Mesenchymal stem cell (in vitro differentiated cells and primary cell): ENCODE measurements at regions not wholly inside any gene's neighbourhood (a gene's known extent, or its start where the extent isn't known, plus 50 kb on each side); places are given as distances from the start of the nearest gene placed in this dataset.

Experiments
- DNase-seq: peaks from one replicate; pipeline ENCODE4 v3.0.0-alpha.2; 2013
- H2AFZ ChIP-seq: one replicate; pipeline ENCODE4 v1.6.1; 2013; ENCODE audit warnings: low read depth, mild to moderate bottlenecking, control low read depth, inconsistent platforms, low read length, moderate library complexity
- H2AK5ac ChIP-seq: 2 replicates; pipeline ENCODE4 v1.6.1; 2013; ENCODE audit warnings: low read length, moderate library complexity, mild to moderate bottlenecking, inconsistent platforms; ENCODE audit not compliant: severe bottlenecking
- H2BK120ac ChIP-seq: one replicate; pipeline ENCODE4 v1.6.1; 2013; ENCODE audit warnings: low read depth, mild to moderate bottlenecking, inconsistent platforms, low read length, moderate library complexity
- H2BK12ac ChIP-seq, 2 experiments: one replicate each; pipeline ENCODE4 v1.6.1; 2013; ENCODE audit warnings: inconsistent platforms in 2 of 2, low read length in 2 of 2, mild to moderate bottlenecking in 2 of 2, moderate library complexity in 2 of 2, control low read depth in 1 of 2
- H2BK15ac ChIP-seq: one replicate; pipeline ENCODE4 v1.6.1; 2013; ENCODE audit warnings: mild to moderate bottlenecking, low read depth, inconsistent platforms; ENCODE audit not compliant: poor library complexity, severe bottlenecking
- H2BK5ac ChIP-seq: 2 replicates; pipeline ENCODE4 v1.6.1; 2013; ENCODE audit warnings: low read depth, mild to moderate bottlenecking, low read length, control low read depth, inconsistent platforms; ENCODE audit not compliant: poor library complexity, severe bottlenecking
- H3K14ac ChIP-seq, 2 experiments: one replicate each; pipeline ENCODE4 v1.6.1; 2013; ENCODE audit warnings: inconsistent platforms in 2 of 2, low read length in 2 of 2, control low read depth in 1 of 2, mild to moderate bottlenecking in 1 of 2, moderate library complexity in 1 of 2
- H3K18ac ChIP-seq, 2 experiments: one replicate each; pipeline ENCODE4 v1.6.1; 2013; ENCODE audit warnings: inconsistent platforms in 2 of 2, low read length in 2 of 2, control low read depth in 1 of 2, low read depth in 1 of 2, mild to moderate bottlenecking in 1 of 2
- H3K23ac ChIP-seq, 2 experiments: one replicate each; pipeline ENCODE4 v1.6.1; 2013; ENCODE audit warnings: inconsistent platforms in 2 of 2, low read length in 2 of 2, mild to moderate bottlenecking in 2 of 2, moderate library complexity in 2 of 2, control low read depth in 1 of 2
- H3K27ac ChIP-seq: 2 replicates; pipeline ENCODE4 v1.5.1; 2013; ENCODE audit warnings: mild to moderate bottlenecking, moderate library complexity, low read length, control low read depth, inconsistent platforms; ENCODE audit not compliant: poor library complexity, severe bottlenecking
- H3K27me3 ChIP-seq, 2 experiments: 2 replicates each; pipeline versions ENCODE4 v1.6.1 to v1.7.0; 2013; ENCODE audit warnings: low read length in 2 of 2, mild to moderate bottlenecking in 2 of 2, moderate library complexity in 2 of 2, control low read depth in 1 of 2, inconsistent platforms in 1 of 2; ENCODE audit not compliant: control insufficient read depth in 1 of 2, insufficient read depth in 1 of 2
- H3K36me3 ChIP-seq, 2 experiments: 2 replicates each; pipeline versions ENCODE4 v1.6.1 to v1.7.0; 2013; ENCODE audit warnings: low read length in 2 of 2, control low read depth in 1 of 2, inconsistent platforms in 1 of 2, low read depth in 1 of 2, mild to moderate bottlenecking in 1 of 2; ENCODE audit not compliant: insufficient read depth in 2 of 2, control insufficient read depth in 1 of 2
- H3K4ac ChIP-seq, 2 experiments: one replicate each; pipeline ENCODE4 v1.6.1; 2013; ENCODE audit warnings: inconsistent platforms in 2 of 2, low read length in 2 of 2, mild to moderate bottlenecking in 2 of 2, moderate library complexity in 2 of 2, control low read depth in 1 of 2, low read depth in 1 of 2
- H3K4me1 ChIP-seq: 2 replicates; pipeline ENCODE4 v1.6.1; 2013; ENCODE audit warnings: low read depth, low read length, control low read depth; ENCODE audit not compliant: control insufficient read depth, insufficient read depth
- H3K4me2 ChIP-seq: 2 replicates; pipeline ENCODE4 v1.6.1; 2013; ENCODE audit warnings: low read length, mild to moderate bottlenecking, inconsistent platforms; ENCODE audit not compliant: poor library complexity, severe bottlenecking
- H3K4me3 ChIP-seq, 2 experiments: 2 replicates each; pipeline versions ENCODE4 v1.5.1 to v1.7.0; 2013; ENCODE audit warnings: low read length in 2 of 2, mild to moderate bottlenecking in 2 of 2, control low read depth in 1 of 2, low read depth in 1 of 2; ENCODE audit not compliant: insufficient read depth in 1 of 2
- H3K79me1 ChIP-seq: replicated peaks from 2 replicates; pipeline ENCODE4 v1.6.1; 2013; ENCODE audit warnings: mild to moderate bottlenecking, control low read depth, low read length, inconsistent platforms; ENCODE audit not compliant: poor library complexity, severe bottlenecking
- H3K9ac ChIP-seq: 2 replicates; pipeline ENCODE4 v1.7.0; 2013; ENCODE audit warnings: mild to moderate bottlenecking, low read length, moderate library complexity
- H3K9me3 ChIP-seq: 2 replicates; pipeline ENCODE4 v1.7.0; 2013; ENCODE audit warnings: mild to moderate bottlenecking, low read length; ENCODE audit not compliant: control insufficient read depth
- H4K8ac ChIP-seq: one replicate; pipeline ENCODE4 v1.6.1; 2013; ENCODE audit warnings: inconsistent platforms, mild to moderate bottlenecking, low read length, moderate library complexity
- H4K91ac ChIP-seq: one replicate; pipeline ENCODE4 v1.6.1; 2013; ENCODE audit warnings: mild to moderate bottlenecking, low read length, inconsistent platforms
- WGBS: methylation state at CpG from one replicate; pipeline ENCODE4 v1.1.7; 2013; ENCODE audit warnings: mixed read lengths; 5-methylcytosine and 5-hydroxymethylcytosine counted together

GRCh38 chr5:4817767-4818166 lies 322.4 kb upstream of the ADAMTS16 start:
- H3K9ac ChIP-seq: no peak overlapping the region
- H2AFZ ChIP-seq: no peak overlapping the region
- H3K9me3 ChIP-seq: peaks cover 19% of the 10 kb centered on the region
- H3K36me3 ChIP-seq: no peaks in the 10 kb centered on the region
- no peaks in the 10 kb centered on the region for H3K27me3 ChIP-seq
- no peak overlapping the region for H2BK15ac ChIP-seq
- H3K23ac ChIP-seq: no peak overlapping the region
- no peak overlapping the region for H2AK5ac ChIP-seq
- H4K8ac ChIP-seq: no peak overlapping the region
- no peak overlapping the region for H3K18ac ChIP-seq
- H2BK12ac ChIP-seq: no peak overlapping the region
- H3K4me1 ChIP-seq: no peaks in the 10 kb centered on the region
- no peak overlapping the region for H3K14ac ChIP-seq
- no peak overlapping the region for H3K4me3 ChIP-seq
- H2BK5ac ChIP-seq: no peak overlapping the region
- H2BK120ac ChIP-seq: no peak overlapping the region
- no peak overlapping the region for H3K27ac ChIP-seq
- no peaks in the 10 kb centered on the region for H3K79me1 ChIP-seq
- H4K91ac ChIP-seq: no peak overlapping the region
- DNase-seq: no peak
- WGBS: no CpG with 5 or more reads among the region's 2 CpGs
- no peak overlapping the region for H3K4me2 ChIP-seq
- H3K4ac ChIP-seq: no peak overlapping the region

- no peak overlapping the region for H4K91ac ChIP-seq
- no peak overlapping the region for H3K27ac ChIP-seq
- H3K4me2 ChIP-seq: no peak overlapping the region
- no peaks in the 10 kb centered on the region for H3K79me1 ChIP-seq
- H3K9me3 ChIP-seq: no peaks in the 10 kb centered on the region
- no peak overlapping the region for H3K18ac ChIP-seq
- no peak overlapping the region for H4K8ac ChIP-seq
- no peak overlapping the region for H2BK5ac ChIP-seq
- no peak overlapping the region for H3K9ac ChIP-seq
- no peaks in the 10 kb centered on the region for H3K4me1 ChIP-seq
- no peak overlapping the region for H3K14ac ChIP-seq
- H3K36me3 ChIP-seq: no peaks in the 10 kb centered on the region
- no peak overlapping the region for H2BK120ac ChIP-seq
- WGBS: no CpG with 5 or more reads among the region's 1 CpG
- no peak overlapping the region for H2BK12ac ChIP-seq
- no peak overlapping the region for H2AK5ac ChIP-seq
- H3K27me3 ChIP-seq: no peaks in the 10 kb centered on the region
- DNase-seq: no peak
- H2AFZ ChIP-seq: no peak overlapping the region
- no peak overlapping the region for H2BK15ac ChIP-seq
- no peak overlapping the region for H3K23ac ChIP-seq
- no peak overlapping the region for H3K4me3 ChIP-seq
- H3K4ac ChIP-seq: no peak overlapping the region
These were observed 308.8 kb upstream of the ADAMTS16 start for GRCh38 chr5:4831325-4831724.

GRCh38 chr5:4832471-4832870 lies 307.7 kb upstream of the ADAMTS16 start:
- H3K27me3 ChIP-seq: no peaks in the 10 kb centered on the region
- H3K23ac ChIP-seq: no peak overlapping the region
- no peak overlapping the region for H2BK15ac ChIP-seq
- H3K4ac ChIP-seq: no peak overlapping the region
- H2AK5ac ChIP-seq: no peak overlapping the region
- H2BK120ac ChIP-seq: no peak overlapping the region
- no peak for DNase-seq
- no peak overlapping the region for H3K14ac ChIP-seq
- H3K79me1 ChIP-seq: no peaks in the 10 kb centered on the region
- H3K4me3 ChIP-seq: no peak overlapping the region
- no peak overlapping the region for H2AFZ ChIP-seq
- no peak overlapping the region for H3K18ac ChIP-seq
- H2BK12ac ChIP-seq: no peak overlapping the region
- no peaks in the 10 kb centered on the region for H3K4me1 ChIP-seq
- 57% methylated on average over 5 of the region's 5 CpGs for WGBS
- H3K36me3 ChIP-seq: no peaks in the 10 kb centered on the region
- H2BK5ac ChIP-seq: no peak overlapping the region
- no peak overlapping the region for H3K9ac ChIP-seq
- no peak overlapping the region for H4K8ac ChIP-seq
- no peak overlapping the region for H3K27ac ChIP-seq
- H3K4me2 ChIP-seq: no peak overlapping the region
- H3K9me3 ChIP-seq: no peaks in the 10 kb centered on the region
- no peak overlapping the region for H4K91ac ChIP-seq

- H3K4me3 ChIP-seq: no peak overlapping the region
- no peak overlapping the region for H2AFZ ChIP-seq
- no peaks in the 10 kb centered on the region for H3K9me3 ChIP-seq
- H2BK120ac ChIP-seq: no peak overlapping the region
- no peak overlapping the region for H4K8ac ChIP-seq
- H3K4me1 ChIP-seq: no peaks in the 10 kb centered on the region
- no peak overlapping the region for H3K23ac ChIP-seq
- H3K18ac ChIP-seq: no peak overlapping the region
- no peak overlapping the region for H3K4ac ChIP-seq
- H3K14ac ChIP-seq: no peak overlapping the region
- H3K79me1 ChIP-seq: no peaks in the 10 kb centered on the region
- no peaks in the 10 kb centered on the region for H3K36me3 ChIP-seq
- H2BK5ac ChIP-seq: no peak overlapping the region
- H3K27ac ChIP-seq: no peak overlapping the region
- no peak overlapping the region for H2BK12ac ChIP-seq
- no peak overlapping the region for H3K4me2 ChIP-seq
- no peak overlapping the region for H2BK15ac ChIP-seq
- H2AK5ac ChIP-seq: no peak overlapping the region
- WGBS: 58% methylated on average over 3 of the region's 4 CpGs
- H4K91ac ChIP-seq: no peak overlapping the region
- no peaks in the 10 kb centered on the region for H3K27me3 ChIP-seq
- no peak for DNase-seq
- no peak overlapping the region for H3K9ac ChIP-seq
These were observed 306.9 kb upstream of the ADAMTS16 start for GRCh38 chr5:4833104-4833738.
